BJ (cell line): ENCODE measurements at regions not wholly inside any gene's neighbourhood (a gene's known extent, or its start where the extent isn't known, plus 50 kb on each side); places are given as distances from the start of the nearest gene placed in this dataset.

ENCODE experiments used
- CTCF ChIA-PET: fragments of 350-600 bp; formaldehyde crosslinking; extraction: SDS; loops from one replicate; lab custom pipeline; 2021; ENCODE audit warnings: antibody characterized with exemption, inconsistent platforms; lab: Yijun Ruan, JAX
- POLR2A ChIA-PET: fragments of 300-600 bp; sonication (Branson Sonifier 250); formaldehyde crosslinking; extraction: SDS; loops from one replicate; lab custom pipeline; 2021; ENCODE audit warnings: antibody characterized with exemption; lab: Charles Lee
- DNase-seq: peaks from one replicate; pipeline ENCODE4 v3.0.0-alpha.2; 2011; ENCODE audit warnings: low read depth
- H3K27me3 ChIP-seq: 2 replicates; pipeline ENCODE4 v1.6.0; 2011; ENCODE audit warnings: low read length; ENCODE audit not compliant: control insufficient read depth, insufficient read depth
- H3K36me3 ChIP-seq: 2 replicates; pipeline ENCODE4 v1.5.1; 2011; ENCODE audit warnings: low read length; ENCODE audit not compliant: control insufficient read depth, insufficient read depth
- H3K4me3 ChIP-seq: 2 replicates; pipeline ENCODE4 v1.5.1; 2011; ENCODE audit warnings: low read depth, mild to moderate bottlenecking, control low read depth, low read length
- CTCF ChIP-seq: IDR thresholded peaks from 2 replicates; pipeline ENCODE4 v1.5.1; 2011; ENCODE audit warnings: low read depth, mild to moderate bottlenecking, control low read depth, inconsistent platforms, low read length, moderate library complexity; ENCODE audit not compliant: insufficient read depth

GRCh38 chr4:181679754-181680153 lies 563.4 kb upstream of the TENM3 start:
- no peak for DNase-seq
- TF ChIP-seq CTCF = no peak
- ChIA-PET POLR2A (no interaction called here), CTCF (interaction anchor here (0.6 kb wide), 1 partner anchor 29 kb away, joined by 3 read pairs; no protein-coding TSS in a partner anchor)
- no peaks in the 10 kb centered on the region for H3K27me3 ChIP-seq
- no peak overlapping the region for H3K4me3 ChIP-seq
- H3K36me3 ChIP-seq = no peaks in the 10 kb centered on the region

- TF ChIP-seq CTCF = no peak
- CTCF ChIA-PET = no interaction called here
- Histone ChIP-seq H3K36me3 (no peaks in the 10 kb centered on the region), H3K4me3 (no peak overlapping the region), H3K27me3 (no peaks in the 10 kb centered on the region)
- DNase-seq = no peak
- POLR2A ChIA-PET = interaction anchor here (0.6 kb wide), 1 partner anchor 204 kb away, joined by 7 read pairs; no protein-coding TSS in a partner anchor
These were observed 560.7 kb upstream of the TENM3 start for GRCh38 chr4:181682367-181683047.

- peak; percentile 57 for DNase-seq
- POLR2A ChIA-PET = no interaction called here
- CTCF ChIA-PET = no interaction called here
- Histone ChIP-seq H3K36me3 (no peaks in the 10 kb centered on the region), H3K4me3 (no peak overlapping the region), H3K27me3 (no peaks in the 10 kb centered on the region)
- no peak for TF ChIP-seq CTCF
These were observed 558.9 kb upstream of the TENM3 start for GRCh38 chr4:181684310-181684709.

GRCh38 chr4:181685461-181685860 lies 557.7 kb upstream of the TENM3 start:
- no peak overlapping the region for H3K4me3 ChIP-seq
- no peaks in the 10 kb centered on the region for H3K27me3 ChIP-seq
- ChIA-PET POLR2A (no interaction called here), CTCF (no interaction called here)
- H3K36me3 ChIP-seq = no peaks in the 10 kb centered on the region
- no peak for DNase-seq
- TF ChIP-seq CTCF = no peak

GRCh38 chr4:181685911-181686310 lies 557.3 kb upstream of the TENM3 start:
- POLR2A ChIA-PET = no interaction called here
- Histone ChIP-seq H3K4me3 (no peak overlapping the region), H3K27me3 (no peaks in the 10 kb centered on the region), H3K36me3 (no peaks in the 10 kb centered on the region)
- TF ChIP-seq CTCF = no peak
- CTCF ChIA-PET = no interaction called here
- peak; percentile 69 for DNase-seq
